H1 (cell line): ENCODE measurements at regions not wholly inside any gene's neighbourhood (a gene's known extent, or its start where the extent isn't known, plus 50 kb on each side); places are given as distances from the start of the nearest gene placed in this dataset.

Experiments used
- CTCF ChIA-PET: fragments of 300-600 bp; sonication (Branson Sonifier 250); formaldehyde crosslinking; loops from one replicate; lab custom pipeline; 2021; ENCODE audit not compliant: partially characterized antibody; lab: Charles Lee
- POLR2A ChIA-PET: fragments of 300-600 bp; sonication (Branson Sonifier 250); formaldehyde crosslinking; loops from one replicate; lab custom pipeline; 2021; ENCODE audit warnings: inconsistent platforms; ENCODE audit not compliant: partially characterized antibody; lab: Charles Lee
- DNase-seq, 2 experiments: peaks; one replicate each; pipeline versions ENCODE4 v3.0.0 to v3.0.0-alpha.2; 2010 to 2022; ENCODE audit warnings: low spot score in 2 of 2, low read depth in 1 of 2, mixed read lengths in 1 of 2
- FAIRE-seq: peaks from 2 replicates; lab custom pipeline; 2011; peaks lifted over from hg19 to GRCh38; lab: Jason Lieb, UNC
- H2AFZ ChIP-seq: 2 replicates; pipeline ENCODE4 v1.8.1; 2012; ENCODE audit warnings: low read length, inconsistent platforms
- H2AK5ac ChIP-seq: 2 replicates; pipeline ENCODE4 v1.6.1; 2013; ENCODE audit warnings: low read depth, low read length
- H2BK120ac ChIP-seq: replicated peaks from 2 replicates; pipeline ENCODE3; 2013; ENCODE audit warnings: low read depth, low read length, inconsistent platforms
- H2BK12ac ChIP-seq: 2 replicates; pipeline ENCODE4 v1.6.1; 2013; ENCODE audit warnings: low read depth, low read length
- H2BK15ac ChIP-seq: 2 replicates; pipeline ENCODE4 v1.6.1; 2013; ENCODE audit warnings: low read length
- H2BK20ac ChIP-seq: 2 replicates; pipeline ENCODE4 v1.6.1; 2013; ENCODE audit warnings: low read length
- H2BK5ac ChIP-seq: 2 replicates; pipeline ENCODE4 v1.6.1; 2013; ENCODE audit warnings: low read depth, low read length
- H3K14ac ChIP-seq: 2 replicates; pipeline ENCODE4 v1.6.1; 2013; ENCODE audit warnings: inconsistent platforms; ENCODE audit not compliant: insufficient read length
- H3K18ac ChIP-seq: 2 replicates; pipeline ENCODE4 v1.6.1; 2013; ENCODE audit warnings: low read length; ENCODE audit errors: extremely low read depth
- H3K23ac ChIP-seq: 2 replicates; pipeline ENCODE4 v1.6.1; 2013; ENCODE audit warnings: inconsistent platforms; ENCODE audit not compliant: insufficient read length
- H3K23me2 ChIP-seq: 2 replicates; pipeline ENCODE4 v1.6.1; 2013; ENCODE audit warnings: low read depth, low read length
- H3K27ac ChIP-seq: 2 replicates; pipeline ENCODE4 v1.6.1; 2011; ENCODE audit warnings: low read depth, low read length, inconsistent platforms
- H3K27me3 ChIP-seq, 4 experiments: replicated peaks in 1 of 4; 1 replicate in 1 of 4; 2 replicates in 3 of 4; pipeline versions ENCODE4 v1.6.1 to v1.8.1; 2011 to 2013; ENCODE audit warnings: low read length in 3 of 4, mild to moderate bottlenecking in 3 of 4, inconsistent platforms in 2 of 4, mixed read lengths in 2 of 4, moderate library complexity in 1 of 4; ENCODE audit not compliant: control insufficient read depth in 3 of 4, insufficient read depth in 3 of 4; ENCODE audit errors: extremely low read depth in 1 of 4
- H3K36me3 ChIP-seq, 4 experiments: 2 replicates each; pipeline versions ENCODE4 v1.6.1 to v1.8.1; 2011 to 2013; ENCODE audit warnings: mild to moderate bottlenecking in 4 of 4, low read length in 3 of 4, moderate library complexity in 2 of 4, control low read depth in 1 of 4, inconsistent platforms in 1 of 4; ENCODE audit not compliant: insufficient read depth in 4 of 4, control insufficient read depth in 2 of 4
- H3K4ac ChIP-seq: replicated peaks from 2 replicates; pipeline ENCODE3; 2013; ENCODE audit warnings: low read length, low read depth, mixed read lengths, inconsistent platforms; ENCODE audit not compliant: insufficient read length
- H3K4me1 ChIP-seq, 4 experiments: replicated peaks in 1 of 4; 1 replicate in 1 of 4; 2 replicates in 3 of 4; pipeline versions ENCODE4 v1.6.1 to v1.8.1; 2011 to 2013; ENCODE audit warnings: low read length in 3 of 4, inconsistent platforms in 2 of 4, mixed read lengths in 1 of 4; ENCODE audit not compliant: insufficient read depth in 4 of 4, control insufficient read depth in 3 of 4
- H3K4me2 ChIP-seq, 2 experiments: 2 replicates each; pipeline versions ENCODE4 v1.6.1 to v1.8.1; 2011 to 2013; ENCODE audit warnings: low read depth in 2 of 2, low read length in 2 of 2, control low read depth in 1 of 2, inconsistent platforms in 1 of 2, mild to moderate bottlenecking in 1 of 2; ENCODE audit not compliant: insufficient read depth in 1 of 2
- H3K4me3 ChIP-seq, 4 experiments: fragments of 200-600, 300-600 bp in 1 of 4; sonication (generic), shearing (Covaris generic), sonication (Bioruptor Twin) in 1 of 4; 2 replicates each; pipeline versions ENCODE4 v1.5.1 to v1.8.1; 2011 to 2016; ENCODE audit warnings: low read length in 4 of 4, low read depth in 3 of 4, control low read depth in 2 of 4, inconsistent platforms in 2 of 4, mild to moderate bottlenecking in 2 of 4, mixed read lengths in 1 of 4, moderate library complexity in 1 of 4; ENCODE audit not compliant: insufficient read depth in 2 of 4; ENCODE audit errors: extremely low read depth in 1 of 4
- H3K56ac ChIP-seq: replicated peaks from 2 replicates; pipeline ENCODE3; 2013; ENCODE audit warnings: low read depth, mild to moderate bottlenecking, mixed read lengths, low read length, inconsistent platforms; ENCODE audit not compliant: insufficient read length
- H3K79me1 ChIP-seq: 2 replicates; pipeline ENCODE4 v1.6.1; 2013; ENCODE audit warnings: low read depth, low read length, control low read depth
- H3K79me2 ChIP-seq, 2 experiments: 2 replicates each; pipeline versions ENCODE4 v1.6.1 to v1.8.1; 2012 to 2013; ENCODE audit warnings: low read length in 2 of 2, mild to moderate bottlenecking in 2 of 2, inconsistent platforms in 1 of 2; ENCODE audit not compliant: insufficient read depth in 2 of 2, control insufficient read depth in 1 of 2
- H3K9ac ChIP-seq, 4 experiments: replicated peaks in 1 of 4; 1 replicate in 1 of 4; 2 replicates in 3 of 4; pipeline versions ENCODE4 v1.6.1 to v1.8.1; 2011 to 2013; ENCODE audit warnings: low read depth in 3 of 4, low read length in 3 of 4, control low read depth in 2 of 4, mild to moderate bottlenecking in 2 of 4, moderate library complexity in 2 of 4, inconsistent platforms in 1 of 4; ENCODE audit errors: extremely low read depth in 1 of 4
- H3K9me3 ChIP-seq, 2 experiments: 2 replicates each; pipeline versions ENCODE4 v1.6.1 to v1.8.1; 2012 to 2013; ENCODE audit warnings: mild to moderate bottlenecking in 2 of 2, moderate library complexity in 2 of 2, control low read depth in 1 of 2, inconsistent platforms in 1 of 2, low read depth in 1 of 2, low read length in 1 of 2, mixed read lengths in 1 of 2; ENCODE audit not compliant: insufficient read depth in 2 of 2
- H4K20me1 ChIP-seq, 2 experiments: replicated peaks in 1 of 2; 2 replicates each; pipeline versions ENCODE3 to v1.8.1; 2011 to 2013; ENCODE audit warnings: inconsistent platforms in 2 of 2, low read length in 2 of 2, mild to moderate bottlenecking in 1 of 2; ENCODE audit not compliant: insufficient read depth in 2 of 2, control insufficient read depth in 1 of 2
- H4K5ac ChIP-seq: 2 replicates; pipeline ENCODE4 v1.6.1; 2013; ENCODE audit warnings: low read length, low read depth, mixed read lengths, inconsistent platforms; ENCODE audit not compliant: insufficient read length
- H4K8ac ChIP-seq: 2 replicates; pipeline ENCODE4 v1.8.0; 2013; ENCODE audit warnings: mild to moderate bottlenecking, moderate library complexity, low read length, inconsistent platforms; ENCODE audit not compliant: insufficient read depth; ENCODE audit errors: extremely low read depth
- H4K91ac ChIP-seq: replicated peaks from 2 replicates; pipeline ENCODE3; 2013; ENCODE audit warnings: low read length, mixed read lengths, inconsistent platforms; ENCODE audit not compliant: insufficient read length
- ATF2 ChIP-seq: IDR thresholded peaks from 2 replicates; pipeline ENCODE4 v1.6.1; 2012; ENCODE audit warnings: low read length, inconsistent platforms
- CEBPB ChIP-seq: IDR thresholded peaks from 2 replicates; pipeline ENCODE4 v1.6.1; 2012; ENCODE audit warnings: low read depth, low read length
- FOSL1 ChIP-seq: IDR thresholded peaks from 2 replicates; pipeline ENCODE4 v1.6.1; 2011; ENCODE audit warnings: mild to moderate bottlenecking, low read depth, low read length, moderate library complexity; ENCODE audit not compliant: insufficient read depth
- NANOG ChIP-seq: IDR thresholded peaks from 2 replicates; pipeline ENCODE4 v1.6.1; 2011; ENCODE audit warnings: low read length, low read depth, mild to moderate bottlenecking, inconsistent platforms; ENCODE audit not compliant: insufficient read depth, poor library complexity, severe bottlenecking
- PHF8 ChIP-seq: fragments of 200-600 bp; sonication (generic); conservative IDR thresholded peaks from 2 replicates; pipeline ENCODE4 v1.7.1; 2012; ENCODE audit warnings: low read depth, mild to moderate bottlenecking, inconsistent platforms, low read length, moderate library complexity
- SIRT6 ChIP-seq: IDR thresholded peaks from one replicate; pipeline ENCODE4 v1.7.1; 2012; ENCODE audit warnings: low read length, inconsistent platforms
- WGBS, 2 experiments: shearing (Covaris generic) in 1 of 2; methylation state at CpG; one replicate each; pipeline versions ENCODE4 v1.1.6 to v1.1.7; 2013 to 2015; ENCODE audit warnings: low lambda C conversion rate in 2 of 2, mixed read lengths in 2 of 2, inconsistent platforms in 1 of 2, low coverage in 1 of 2, missing lambda C conversion rate in 1 of 2; ENCODE audit not compliant: insufficient replicate concordance in 2 of 2, insufficient coverage in 1 of 2, insufficient read length in 1 of 2; ENCODE audit errors: extremely low coverage in 1 of 2, missing lambda C conversion rate in 1 of 2; 5-methylcytosine and 5-hydroxymethylcytosine counted together

DNA sequence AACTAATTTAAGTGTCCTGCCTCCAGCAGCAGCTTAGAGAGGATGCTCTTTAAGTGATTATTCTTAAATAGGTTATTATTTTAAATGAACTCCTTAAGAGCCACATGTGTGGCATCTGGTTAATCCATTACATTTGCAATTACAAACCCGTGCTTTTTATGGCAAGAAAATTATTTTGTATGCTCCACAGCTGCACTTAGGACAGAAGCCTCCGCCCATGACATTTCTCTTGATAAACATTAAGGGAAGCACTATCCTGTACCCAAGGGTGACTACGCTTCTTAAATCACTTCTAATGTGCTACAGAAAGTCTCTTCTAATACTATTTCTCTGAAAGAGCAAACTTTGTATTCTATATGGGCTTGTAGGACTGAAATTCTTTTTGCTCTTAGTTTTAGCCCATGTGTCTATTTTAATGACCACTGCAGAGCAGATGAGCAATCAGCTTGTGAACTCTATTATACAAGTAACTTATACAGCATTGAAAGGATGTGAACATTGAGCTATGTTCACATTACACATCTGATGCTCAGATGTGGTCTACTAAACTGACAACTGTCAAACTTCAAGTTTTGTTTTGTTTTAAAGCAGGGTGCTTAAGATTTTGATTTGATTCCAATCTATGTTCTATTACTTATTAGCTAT lies 223.4 kb downstream of the COX7C start:
- H3K79me2 ChIP-seq: no peaks in the 10 kb centered on the region
- H3K18ac ChIP-seq: no peak overlapping the region
- no peak overlapping the region for H3K9ac ChIP-seq
- H3K79me1 ChIP-seq: no peaks in the 10 kb centered on the region
- H3K4ac ChIP-seq: no peak overlapping the region
- H3K23ac ChIP-seq: no peak overlapping the region
- ChIA-PET POLR2A (no interaction called here), CTCF (interaction anchor here (0.8 kb wide), 1 partner anchor 127 kb away, joined by 3 read pairs; no protein-coding TSS in a partner anchor)
- no peaks in the 10 kb centered on the region for H4K20me1 ChIP-seq
- H3K4me1 ChIP-seq: no peaks in the 10 kb centered on the region
- H2BK5ac ChIP-seq: no peak overlapping the region
- no peak overlapping the region for H2BK20ac ChIP-seq
- H3K14ac ChIP-seq: no peak overlapping the region
- no peaks in the 10 kb centered on the region for H3K36me3 ChIP-seq
- no peak overlapping the region for H2BK15ac ChIP-seq
- H2AFZ ChIP-seq: no peak overlapping the region
- no peak for TF ChIP-seq PHF8
- no peak for TF ChIP-seq ATF2
- no peak for TF ChIP-seq CEBPB
- TF ChIP-seq FOSL1: no peak
- no peak for TF ChIP-seq NANOG
- no peak for TF ChIP-seq SIRT6
- H3K23me2 ChIP-seq: no peaks in the 10 kb centered on the region
- H3K56ac ChIP-seq: no peak overlapping the region
- H3K27me3 ChIP-seq: no peaks in the 10 kb centered on the region
- FAIRE-seq (no peak), DNase-seq (no peak)
- H3K4me3 ChIP-seq: no peak overlapping the region
- no peak overlapping the region for H3K4me2 ChIP-seq
- WGBS, 2 experiments: 74% methylated on average over 3 of the region's 3 CpGs; no CpG with 5 or more reads in 1 of the 2 experiments
- no peak overlapping the region for H4K5ac ChIP-seq
- no peaks in the 10 kb centered on the region for H3K9me3 ChIP-seq
- no peak overlapping the region for H3K27ac ChIP-seq
- no peak overlapping the region for H4K91ac ChIP-seq
- no peak overlapping the region for H2BK120ac ChIP-seq
- no peak overlapping the region for H4K8ac ChIP-seq
- H2AK5ac ChIP-seq: no peak overlapping the region
- no peak overlapping the region for H2BK12ac ChIP-seq
